Left lobe of liver (tissue), 2 donors: ENCODE measurements at regions not wholly inside any gene's neighbourhood (a gene's known extent, or its start where the extent isn't known, plus 50 kb on each side); places are given as distances from the start of the nearest gene placed in this dataset.
A peak's percentile ranks its signal among the peaks of the same experiment; 100 is the strongest.
"Not testable (repeated sequence)": the region's sequence is repeated elsewhere in the genome, so short reads cannot be mapped to it uniquely, and the experiment has no call there.

ENCODE experiments used
- ATAC-seq: fragments of 200-7000 bp; cut with Tn5 transposase; one replicate; pipeline ENCODE4 v1.9.1; 2020; ENCODE audit warnings: mild to moderate bottlenecking, moderate library complexity
- DNase-seq: peaks from one replicate; pipeline ENCODE4 v3.0.0-alpha.2; 2020; ENCODE audit warnings: low spot score
- donor health status: DM: no; HTN: no; CAD: no; lungs with moderate emphysema.
- donor health status: DM: no; HTN: yes; CAD: no.

GRCh38 chr10:34957531-34957930, 132.6 kb downstream of the CUL2 start:
- ATAC-seq (no peak), DNase-seq (no peak)

- no peak for DNase-seq
- no peak for ATAC-seq
Measured at GRCh38 chr10:34956756-34957155, 133.4 kb downstream of the CUL2 start.

GRCh38 chr10:34955391-34955790, 134.8 kb downstream of the CUL2 start:
- peak; percentile 71 for ATAC-seq
- DNase-seq, result no peak

GRCh38 chr10:34954142-34954541, 136.0 kb downstream of the CUL2 start:
- no peak for DNase-seq

GRCh38 chr10:34951263-34951887, 136.3 kb upstream of the PARD3 start:
- not testable (repeated sequence) for ATAC-seq, DNase-seq

More at GRCh38 chr10:34954142-34954541, 136.0 kb downstream of the CUL2 start:
- no peak for ATAC-seq

- not testable (repeated sequence) for DNase-seq, ATAC-seq
Measured at GRCh38 chr10:34945951-34946522, 130.9 kb upstream of the PARD3 start.

- ATAC-seq, result no peak
- no peak for DNase-seq
Measured at GRCh38 chr10:34941471-34942357, 126.6 kb upstream of the PARD3 start.

GRCh38 chr10:34940436-34940835, 125.3 kb upstream of the PARD3 start:
- DNase-seq (no peak), ATAC-seq (no peak)

- ATAC-seq, result no peak
- DNase-seq, result no peak
Measured at GRCh38 chr10:34938399-34938670, 123.2 kb upstream of the PARD3 start.

GRCh38 chr10:34937643-34938398, 122.7 kb upstream of the PARD3 start:
- ATAC-seq, result not testable (repeated sequence)

GRCh38 chr10:34936061-34936460, 121.0 kb upstream of the PARD3 start:
- ATAC-seq (no peak), DNase-seq (no peak)

More at GRCh38 chr10:34937643-34938398, 122.7 kb upstream of the PARD3 start:
- not testable (repeated sequence) for DNase-seq

GRCh38 chr10:34933676-34934075, 118.6 kb upstream of the PARD3 start:
- peak; percentile 71 for ATAC-seq

GRCh38 chr10:34932235-34932634, 117.1 kb upstream of the PARD3 start:
- no peak for ATAC-seq
- DNase-seq, result no peak

More at GRCh38 chr10:34933676-34934075, 118.6 kb upstream of the PARD3 start:
- no peak for DNase-seq

- DNase-seq, result no peak
- ATAC-seq, result no peak
Measured at GRCh38 chr10:34931216-34931615, 116.1 kb upstream of the PARD3 start.

GRCh38 chr10:34922138-34922537, 107.0 kb upstream of the PARD3 start:
- no peak for DNase-seq
- ATAC-seq, result no peak

GRCh38 chr10:34920578-34920977, 105.5 kb upstream of the PARD3 start:
- no peak for DNase-seq

GRCh38 chr10:34918776-34919315, 103.8 kb upstream of the PARD3 start:
- ATAC-seq (no peak), DNase-seq (no peak)

More at GRCh38 chr10:34920578-34920977, 105.5 kb upstream of the PARD3 start:
- ATAC-seq, result no peak

GRCh38 chr10:34918060-34918775, 103.1 kb upstream of the PARD3 start:
- DNase-seq, result no peak

GRCh38 chr10:34916314-34916713, 101.2 kb upstream of the PARD3 start:
- ATAC-seq (no peak), DNase-seq (no peak)

More at GRCh38 chr10:34918060-34918775, 103.1 kb upstream of the PARD3 start:
- ATAC-seq, result no peak

- ATAC-seq, result no peak
- DNase-seq, result no peak
Measured at GRCh38 chr10:34912771-34913170, 97.7 kb upstream of the PARD3 start.
